GM04503 (cell line): ENCODE measurements at regions not wholly inside any gene's neighbourhood (a gene's known extent, or its start where the extent isn't known, plus 50 kb on each side); places are given as distances from the start of the nearest gene placed in this dataset.

Source experiments
- DNase-seq: peaks from one replicate; pipeline ENCODE4 v3.0.0-alpha.2; 2012; ENCODE audit warnings: low read depth

- DNase-seq = no peak
Measured at GRCh38 chr16:6665126-6665525, 667.5 kb upstream of the RBFOX1 start.

GRCh38 chr16:6663668-6664067, 669.0 kb upstream of the RBFOX1 start:
- no peak for DNase-seq

- DNase-seq = no peak
Measured at GRCh38 chr16:6656760-6657159, 675.9 kb upstream of the RBFOX1 start.

- DNase-seq = no peak
Measured at GRCh38 chr16:6646891-6647290, 685.8 kb upstream of the RBFOX1 start.

GRCh38 chr16:6645768-6646568, 686.7 kb upstream of the RBFOX1 start:
- no peak for DNase-seq

GRCh38 chr16:6644916-6645315, 687.7 kb upstream of the RBFOX1 start:
- DNase-seq = no peak

- DNase-seq = peak; percentile 7
Measured at GRCh38 chr16:6643080-6643686, 689.5 kb upstream of the RBFOX1 start.

- no peak for DNase-seq
Measured at GRCh38 chr16:6642271-6642670, 690.4 kb upstream of the RBFOX1 start.

GRCh38 chr16:6641091-6641490, 691.6 kb upstream of the RBFOX1 start:
- no peak for DNase-seq

- DNase-seq = no peak
Measured at GRCh38 chr16:6636457-6636856, 696.2 kb upstream of the RBFOX1 start.

GRCh38 chr16:6634151-6634550, 698.5 kb upstream of the RBFOX1 start:
- DNase-seq = no peak

GRCh38 chr16:6633456-6633855, 699.2 kb upstream of the RBFOX1 start:
- DNase-seq = no peak

GRCh38 chr16:6629110-6629509, 703.5 kb upstream of the RBFOX1 start:
- DNase-seq = no peak

- no peak for DNase-seq
Measured at GRCh38 chr16:6625606-6626005, 707.0 kb upstream of the RBFOX1 start.

GRCh38 chr16:6618874-6619273, 713.8 kb upstream of the RBFOX1 start:
- no peak for DNase-seq

- DNase-seq = no peak
Measured at GRCh38 chr16:6616746-6617145, 715.9 kb upstream of the RBFOX1 start.

- DNase-seq = no peak
Measured at GRCh38 chr16:6615636-6616035, 717.0 kb upstream of the RBFOX1 start.

GRCh38 chr16:6611535-6611934, 721.1 kb upstream of the RBFOX1 start:
- no peak for DNase-seq

GRCh38 chr16:6605490-6605889, 727.2 kb upstream of the RBFOX1 start:
- DNase-seq = no peak

GRCh38 chr16:6603780-6604325, 728.8 kb upstream of the RBFOX1 start:
- DNase-seq = no peak

GRCh38 chr16:6602405-6602804, 730.2 kb upstream of the RBFOX1 start:
- no peak for DNase-seq

- DNase-seq = no peak
Measured at GRCh38 chr16:6600167-6600566, 732.5 kb upstream of the RBFOX1 start.

GRCh38 chr16:6593799-6594198, 738.8 kb upstream of the RBFOX1 start:
- DNase-seq = no peak

GRCh38 chr16:6576606-6577005, 756.0 kb upstream of the RBFOX1 start:
- no peak for DNase-seq
